Mucosa of descending colon (tissue), 3 donors: ENCODE measurements at regions not wholly inside any gene's neighbourhood (a gene's known extent, or its start where the extent isn't known, plus 50 kb on each side); places are given as distances from the start of the nearest gene placed in this dataset.

Experiments used
- ATAC-seq: fragments of 200-7000 bp; cut with Tn5 transposase; one replicate; pipeline ENCODE4 v1.9.1; 2020; ENCODE audit warnings: mild to moderate bottlenecking, moderate library complexity
- DNase-seq, 3 donors: peaks; one replicate each; pipeline ENCODE4 v3.0.0-alpha.2; 2020
- H3K36me3 ChIP-seq: fragments of 200-600 bp; one replicate; pipeline ENCODE4 v1.8.0; 2021; ENCODE audit warnings: low read depth, mild to moderate bottlenecking
- H3K4me1 ChIP-seq: fragments of 200-600 bp; one replicate; pipeline ENCODE4 v1.8.0; 2021; ENCODE audit warnings: low read depth, mild to moderate bottlenecking
- H3K4me3 ChIP-seq: fragments of 200-600 bp; one replicate; pipeline ENCODE4 v1.8.0; 2021; ENCODE audit warnings: mild to moderate bottlenecking
- H3K9me3 ChIP-seq: fragments of 200-600 bp; one replicate; pipeline ENCODE4 v1.8.0; 2021; ENCODE audit warnings: mild to moderate bottlenecking
- CTCF ChIP-seq: fragments of 200-600 bp; IDR thresholded peaks from one replicate; pipeline ENCODE4 v1.8.0; 2022; ENCODE audit warnings: antibody characterized with exemption, mild to moderate bottlenecking
- intact Hi-C, 2 donors: fragments of 100-400 bp; cut with DNase I in 1 of 2; cut with micrococcal nuclease in 1 of 2; formaldehyde crosslinking; loops; one replicate each; pipeline versions ENCODE4 v1.11.0 to v1.11.1; 2022; cut with DNase I, micrococcal nuclease
- donor health status: DM: no; HTN: no; CAD: no; lungs with moderate emphysema.
- donor health status: DM: no; HTN: no; CAD: no.
- donor health status: DM: no; HTN: yes; CAD: no.

GRCh38 chr4:138943893-138944292, 71.7 kb upstream of the NOCT start:
- ATAC-seq (no peak), DNase-seq (no peak)
- H3K36me3 ChIP-seq: no peaks in the 10 kb centered on the region
- no peak overlapping the region for H3K4me3 ChIP-seq
- H3K4me1 ChIP-seq: no peaks in the 10 kb centered on the region
- intact Hi-C loops: no loop called here
- no peaks in the 10 kb centered on the region for H3K9me3 ChIP-seq
- no peak for TF ChIP-seq CTCF

- intact Hi-C loops: no loop called here
- DNase-seq: no peak
These were observed 74.5 kb upstream of the NOCT start for GRCh38 chr4:138941037-138941436.

GRCh38 chr4:138939960-138940359, 75.6 kb upstream of the NOCT start:
- peak; percentile 31 for ATAC-seq
- DNase-seq: no peak
- no peak for TF ChIP-seq CTCF
- Histone ChIP-seq H3K4me3 (no peak overlapping the region), H3K9me3 (no peaks in the 10 kb centered on the region), H3K4me1 (no peaks in the 10 kb centered on the region), H3K36me3 (no peaks in the 10 kb centered on the region)
- intact Hi-C loops: no loop called here

More at GRCh38 chr4:138941037-138941436, 74.5 kb upstream of the NOCT start:
- H3K4me1 ChIP-seq: no peaks in the 10 kb centered on the region
- no peak for ATAC-seq
- no peak overlapping the region for H3K4me3 ChIP-seq
- H3K9me3 ChIP-seq: no peaks in the 10 kb centered on the region
- TF ChIP-seq CTCF: no peak
- H3K36me3 ChIP-seq: no peaks in the 10 kb centered on the region

- Histone ChIP-seq H3K4me3 (no peak overlapping the region), H3K4me1 (no peaks in the 10 kb centered on the region), H3K36me3 (no peaks in the 10 kb centered on the region), H3K9me3 (no peaks in the 10 kb centered on the region)
- intact Hi-C loops: no loop called here
- TF ChIP-seq CTCF: no peak
- DNase-seq (no peak), ATAC-seq (peak; percentile 48)
These were observed 77.3 kb upstream of the NOCT start for GRCh38 chr4:138938366-138938690.

DNA sequence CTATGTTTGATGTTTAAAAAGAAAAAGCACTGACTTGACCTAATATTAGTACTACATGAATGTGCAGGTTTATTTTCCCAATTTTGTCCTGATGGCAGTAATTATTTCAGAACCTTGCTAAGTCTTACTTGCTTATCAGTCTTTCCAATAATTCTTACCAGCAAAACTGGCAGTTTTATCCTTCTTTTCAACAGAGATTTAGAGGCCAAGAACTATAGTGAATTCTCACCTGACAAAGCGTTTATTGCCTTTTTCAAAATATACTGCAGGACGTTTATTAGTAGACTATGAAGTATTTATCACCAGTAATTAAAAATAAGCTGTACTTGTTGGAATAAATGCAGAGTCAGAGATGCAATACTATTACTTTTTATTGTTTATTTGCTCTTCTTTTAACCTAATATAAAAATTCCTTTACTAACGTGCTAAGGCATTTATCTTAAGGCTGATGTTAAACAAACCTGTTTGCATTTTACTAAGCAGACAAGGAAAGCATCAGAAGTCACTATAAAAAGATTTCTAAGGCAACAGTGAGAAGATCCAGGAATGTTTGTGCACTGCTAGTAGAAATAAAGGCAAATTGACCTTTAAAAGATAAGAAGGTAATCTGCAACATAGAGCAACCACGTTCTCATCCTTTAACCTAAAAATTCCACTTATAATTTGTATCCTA, 80.3 kb upstream of the NOCT start:
- DNase-seq: no peak
- Histone ChIP-seq H3K4me3 (no peak overlapping the region), H3K4me1 (no peaks in the 10 kb centered on the region), H3K9me3 (no peaks in the 10 kb centered on the region), H3K36me3 (no peaks in the 10 kb centered on the region)
- ATAC-seq: no peak
- intact Hi-C loops: no loop called here
- no peak for TF ChIP-seq CTCF

GRCh38 chr4:138927072-138927471, 88.5 kb upstream of the NOCT start:
- Histone ChIP-seq H3K4me3 (no peak overlapping the region), H3K9me3 (no peaks in the 10 kb centered on the region), H3K36me3 (no peaks in the 10 kb centered on the region), H3K4me1 (no peaks in the 10 kb centered on the region)
- TF ChIP-seq CTCF: no peak
- intact Hi-C loops: no loop called here
- DNase-seq (no peak), ATAC-seq (no peak)
